Tibial nerve (tissue), 4 donors: ENCODE measurements at regions not wholly inside any gene's neighbourhood (a gene's known extent, or its start where the extent isn't known, plus 50 kb on each side); places are given as distances from the start of the nearest gene placed in this dataset.

Experiments used
- CTCF ChIP-seq, 5 experiments: fragments of 200-600 bp in 3 of 5; fragments of 450-650 bp in 2 of 5; sonication (generic) in 3 of 5; IDR thresholded peaks; one replicate each; pipeline ENCODE4 v1.5.1; 2016 to 2019; ENCODE audit warnings: antibody characterized with exemption in 5 of 5, mild to moderate bottlenecking in 3 of 5, moderate library complexity in 2 of 5
- EP300 ChIP-seq, 2 donors: sonication (generic); formaldehyde crosslinking; IDR thresholded peaks; one replicate each; pipeline ENCODE4 v1.6.1; 2017; ENCODE audit warnings: antibody characterized with exemption in 2 of 2, mild to moderate bottlenecking in 1 of 2
- POLR2A ChIP-seq, 2 donors: fragments of 450-650 bp; IDR thresholded peaks; one replicate each; pipeline ENCODE4 v1.6.1; 2017; ENCODE audit warnings: antibody characterized with exemption in 2 of 2, mild to moderate bottlenecking in 2 of 2, moderate library complexity in 2 of 2

GRCh38 chr13:40070357-40070756, 414.9 kb downstream of the COG6 start:
- no peak for TF ChIP-seq CTCF (IDR thresholded peaks at IDR 0.05)
- TF ChIP-seq POLR2A (IDR thresholded peaks at IDR 0.05), result no peak
- TF ChIP-seq EP300 (IDR thresholded peaks at IDR 0.05), result no peak
